HL-60 (cell line): ENCODE measurements at regions not wholly inside any gene's neighbourhood (a gene's known extent, or its start where the extent isn't known, plus 50 kb on each side); places are given as distances from the start of the nearest gene placed in this dataset.

Experiments
- DNase-seq, 2 experiments: peaks; one replicate each; pipeline ENCODE4 v3.0.0-alpha.2; 2010 to 2020; ENCODE audit warnings: low read depth in 1 of 2, low spot score in 1 of 2
- H3K27ac ChIP-seq: fragments of 250-450 bp; sonication (Bioruptor Pico); replicated peaks from 2 replicates; pipeline ENCODE4 v1.5.1; 2020; ENCODE audit warnings: mild to moderate bottlenecking, moderate library complexity
- H3K27me3 ChIP-seq: fragments of 250-450 bp; sonication (Bioruptor Pico); 2 replicates; pipeline ENCODE4 v1.5.1; 2021; ENCODE audit warnings: mild to moderate bottlenecking, moderate library complexity; ENCODE audit not compliant: insufficient read depth, poor library complexity, severe bottlenecking
- H3K4me3 ChIP-seq: replicated peaks from 2 replicates; pipeline ENCODE4 v1.5.1; 2011; ENCODE audit warnings: mild to moderate bottlenecking, control low read depth, low read length; ENCODE audit not compliant: insufficient read depth
- CTCF ChIP-seq: IDR thresholded peaks from one replicate; pipeline ENCODE4 v1.5.1; 2011; ENCODE audit warnings: low read length, control low read depth, inconsistent platforms; ENCODE audit not compliant: insufficient read depth
- GABPA ChIP-seq: IDR thresholded peaks from 2 replicates; pipeline ENCODE4 v1.6.1; 2012; ENCODE audit warnings: low read depth
- POLR2AphosphoS5 ChIP-seq: IDR thresholded peaks from 2 replicates; pipeline ENCODE4 v1.6.1; 2012; ENCODE audit warnings: low read depth
- REST ChIP-seq: IDR thresholded peaks from 2 replicates; pipeline ENCODE4 v1.6.1; 2012; ENCODE audit warnings: low read depth; ENCODE audit not compliant: insufficient replicate concordance
- SPI1 ChIP-seq: IDR thresholded peaks from 2 replicates; pipeline ENCODE4 v1.6.1; 2012; ENCODE audit warnings: low read depth, mild to moderate bottlenecking, borderline replicate concordance

- Histone ChIP-seq H3K27me3 (no peaks in the 10 kb centered on the region), H3K4me3 (no peak overlapping the region), H3K27ac (no peak overlapping the region)
- DNase-seq = no peak
- TF ChIP-seq CTCF = no peak
- TF ChIP-seq POLR2AphosphoS5 = no peak
- TF ChIP-seq GABPA = no peak
- TF ChIP-seq REST = no peak
- TF ChIP-seq SPI1 = no peak
Measured at GRCh38 chr5:116862632-116863455, 288.2 kb upstream of the SEMA6A start.

GRCh38 chr5:116861666-116862065, 287.0 kb upstream of the SEMA6A start:
- no peak for DNase-seq
- Histone ChIP-seq H3K27ac (no peak overlapping the region), H3K27me3 (no peaks in the 10 kb centered on the region), H3K4me3 (no peak overlapping the region)
- TF ChIP-seq REST (no peak), GABPA (no peak), POLR2AphosphoS5 (no peak), CTCF (no peak), SPI1 (no peak)

GRCh38 chr5:116861097-116861496, 286.5 kb upstream of the SEMA6A start:
- TF ChIP-seq GABPA (no peak), CTCF (no peak), REST (no peak), SPI1 (no peak), POLR2AphosphoS5 (no peak)
- DNase-seq = no peak
- Histone ChIP-seq H3K27ac (no peak overlapping the region), H3K27me3 (no peaks in the 10 kb centered on the region), H3K4me3 (no peak overlapping the region)
